ENCODE measurements at regions not wholly inside any gene's neighbourhood (a gene's known extent, or its start where the extent isn't known, plus 50 kb on each side); places are given as distances from the start of the nearest gene placed in this dataset.

DNA sequence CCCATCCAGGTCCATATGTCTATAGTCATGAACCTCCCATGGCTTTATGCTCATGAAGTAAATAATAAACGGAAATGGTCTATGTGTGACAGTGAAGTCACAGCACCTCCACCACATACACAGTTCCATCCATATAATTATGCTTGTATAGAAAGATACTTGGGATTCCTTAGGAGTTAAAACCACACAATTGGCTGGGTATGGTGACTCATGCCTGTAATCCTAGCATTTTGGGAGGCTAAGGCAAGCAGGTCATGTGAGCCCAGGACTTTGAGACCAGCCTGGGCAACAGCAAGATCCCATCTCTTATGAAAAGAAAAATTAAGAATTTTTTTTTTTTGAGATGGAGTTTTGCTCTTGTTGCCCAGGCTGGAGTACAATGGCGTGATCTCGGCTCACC, 55.6 kb upstream of the RBM47 start:
- Histone ChIP-seq H4K8ac (ENCODE audit: low read depth, low read length) (no peak overlapping the region), H2AFZ (ENCODE audit: insufficient read depth, low read length, poor library complexity) (no peak overlapping the region), H3K36me3 (ENCODE audit: control insufficient read depth in 1 of 2, insufficient read depth in 2 of 2, low read length in 2 of 2) (no peaks in the 10 kb centered on the region), H3K14ac (ENCODE audit: low read length) (no peak overlapping the region), H3K23ac (ENCODE audit: low read length) (no peak overlapping the region), H2BK5ac (ENCODE audit: low read depth, low read length, poor library complexity) (no peak overlapping the region), H3K27me3 (ENCODE audit: insufficient read depth, low read length) (no peaks in the 10 kb centered on the region), H3K79me1 (ENCODE audit: low read length) (no peaks in the 10 kb centered on the region), H3K4me1 (ENCODE audit: control insufficient read depth in 1 of 2, insufficient read depth in 2 of 2, low read length in 2 of 2) (peaks cover 0 to 8% of the 10 kb centered on the region in 2 experiments), H3K27ac (ENCODE audit: low read depth, low read length) (no peak overlapping the region), H3K9me3 (ENCODE audit: insufficient read depth, low read depth, low read length) (no peaks in the 10 kb centered on the region), H3K18ac (ENCODE audit: low read length) (no peak overlapping the region), H2AK5ac (ENCODE audit: low read length) (no peak overlapping the region), H3K79me2 (ENCODE audit: control insufficient read depth, insufficient read depth, low read length, poor library complexity) (no peaks in the 10 kb centered on the region), H4K12ac (ENCODE audit: low read depth, low read length) (no peak overlapping the region), H3K4ac (ENCODE audit: low read depth, low read length) (no peak overlapping the region), H3K4me2 (ENCODE audit: low read length) (no peak overlapping the region), H3K9ac (ENCODE audit: low read length) (no peak overlapping the region), H3K4me3 (ENCODE audit: low read depth, low read length) (no peak overlapping the region), H2BK12ac (ENCODE audit: low read length) (no peak overlapping the region), H2BK120ac (ENCODE audit: insufficient read depth, low read length, poor library complexity) (no peak overlapping the region), H4K91ac (ENCODE audit: low read depth, low read length) (no peak overlapping the region)
- WGBS (ENCODE audit: extremely low coverage, insufficient coverage, insufficient read length) = no CpG with 5 or more reads among the region's 3 CpGs
- peak; percentile 70 to 80 for DNase-seq

DNA sequence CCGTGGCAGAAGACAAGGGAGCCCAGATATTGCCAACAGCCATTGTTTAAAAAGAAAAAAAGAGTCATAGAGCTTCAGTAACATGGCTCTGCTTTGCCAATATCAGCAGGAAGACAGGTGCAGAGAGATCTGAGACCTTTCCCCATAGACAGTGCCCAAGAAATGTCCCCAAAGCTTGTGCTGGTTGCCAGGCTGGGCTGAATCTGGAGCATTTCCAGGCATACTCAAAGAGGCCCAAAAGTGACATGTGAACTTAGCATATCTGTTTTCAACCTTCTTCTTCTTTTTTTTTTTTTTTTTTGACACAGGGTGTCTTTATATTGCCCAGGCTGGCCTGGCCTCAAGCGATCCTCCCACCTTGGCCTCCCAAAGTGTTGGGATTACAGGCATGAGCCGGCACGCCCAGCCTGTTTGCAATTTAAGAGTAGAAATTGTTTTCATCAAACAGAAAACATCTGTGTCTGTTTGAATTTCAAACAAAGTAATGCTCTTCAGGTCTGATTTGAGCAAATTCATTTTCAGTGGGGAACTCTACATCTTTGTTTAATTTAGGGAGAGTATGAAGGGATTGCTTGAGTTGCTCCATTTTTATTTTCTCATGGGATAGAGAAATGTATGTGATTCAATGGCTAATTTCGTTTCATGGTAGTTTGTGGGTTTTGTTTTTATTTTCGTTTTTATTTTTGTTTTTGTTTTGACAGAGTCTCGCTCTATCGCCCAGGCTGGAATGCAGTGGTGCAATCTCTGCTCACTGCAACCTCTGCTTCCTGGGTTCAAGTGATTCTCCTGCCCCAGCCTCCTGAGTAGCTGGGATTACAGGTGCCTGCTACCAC, 56.6 kb upstream of the RBM47 start:
- H3K14ac ChIP-seq (ENCODE audit: low read length) = no peak overlapping the region
- no peaks in the 10 kb centered on the region for H3K9me3 ChIP-seq (ENCODE audit: insufficient read depth, low read depth, low read length)
- WGBS (ENCODE audit: extremely low coverage, insufficient coverage, insufficient read length) = no CpG with 5 or more reads among the region's 8 CpGs
- H2BK12ac ChIP-seq (ENCODE audit: low read length) = peak overlapping the region; percentile 74
- no peak overlapping the region for H2AK5ac ChIP-seq (ENCODE audit: low read length)
- H2BK5ac ChIP-seq (ENCODE audit: low read depth, low read length, poor library complexity) = no peak overlapping the region
- no peak overlapping the region for H3K18ac ChIP-seq (ENCODE audit: low read length)
- H3K27ac ChIP-seq (ENCODE audit: low read depth, low read length) = no peak overlapping the region
- H3K4ac ChIP-seq (ENCODE audit: low read depth, low read length) = no peak overlapping the region
- H3K4me3 ChIP-seq (ENCODE audit: low read depth, low read length) = no peak overlapping the region
- DNase-seq = peak in 1 of 2 donors; percentile 37
- H4K8ac ChIP-seq (ENCODE audit: low read depth, low read length) = no peak overlapping the region
- no peaks in the 10 kb centered on the region for H3K79me2 ChIP-seq (ENCODE audit: control insufficient read depth, insufficient read depth, low read length, poor library complexity)
- H3K23ac ChIP-seq (ENCODE audit: low read length) = no peak overlapping the region
- H2AFZ ChIP-seq (ENCODE audit: insufficient read depth, low read length, poor library complexity) = no peak overlapping the region
- H4K91ac ChIP-seq (ENCODE audit: low read depth, low read length) = peak overlapping the region; percentile 51
- H3K4me2 ChIP-seq (ENCODE audit: low read length) = no peak overlapping the region
- no peaks in the 10 kb centered on the region for H3K79me1 ChIP-seq (ENCODE audit: low read length)
- H3K9ac ChIP-seq (ENCODE audit: low read length) = no peak overlapping the region
- peak overlapping the region; percentile 56 for H2BK120ac ChIP-seq (ENCODE audit: insufficient read depth, low read length, poor library complexity)
- no peaks in the 10 kb centered on the region for H3K36me3 ChIP-seq (ENCODE audit: control insufficient read depth in 1 of 2, insufficient read depth in 2 of 2, low read length in 2 of 2)
- H3K27me3 ChIP-seq (ENCODE audit: insufficient read depth, low read length) = no peaks in the 10 kb centered on the region
- peaks cover 0 to 8% of the 10 kb centered on the region in 2 experiments for H3K4me1 ChIP-seq (ENCODE audit: control insufficient read depth in 1 of 2, insufficient read depth in 2 of 2, low read length in 2 of 2)
- H4K12ac ChIP-seq (ENCODE audit: low read depth, low read length) = no peak overlapping the region

DNA sequence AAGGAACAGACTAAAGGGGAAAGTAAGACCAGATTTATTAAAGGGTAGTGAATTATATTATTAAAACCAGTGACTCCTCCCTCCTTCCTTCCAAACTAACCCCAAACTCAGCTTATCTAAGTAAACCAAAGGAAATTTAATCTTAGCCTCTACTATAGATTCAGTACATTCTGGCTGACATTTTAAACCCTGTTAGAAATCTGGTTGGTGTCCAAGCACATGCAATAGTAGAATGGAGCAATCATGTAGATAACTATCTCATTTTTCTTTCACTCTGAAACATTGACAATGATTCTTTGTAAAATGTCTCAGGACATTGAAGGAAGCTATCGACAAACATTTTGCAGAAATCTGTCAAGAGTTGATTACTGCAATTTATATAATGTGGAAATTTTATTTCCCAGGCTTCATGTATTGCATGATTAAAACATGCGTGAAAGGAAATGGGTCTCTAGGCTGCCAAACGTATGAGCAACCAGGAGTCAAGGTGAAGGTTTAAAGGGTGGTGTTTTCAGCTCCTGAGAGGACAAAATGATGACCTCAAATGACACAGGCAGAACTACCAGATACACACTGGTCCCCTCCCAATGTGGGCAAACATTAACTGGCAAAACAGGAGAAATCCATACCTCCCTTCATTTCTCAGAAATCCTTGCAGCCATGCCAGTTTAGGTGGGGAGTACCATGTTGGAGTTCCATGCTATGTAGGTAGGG, 58.2 kb upstream of the RBM47 start:
- no peak overlapping the region for H2AFZ ChIP-seq (ENCODE audit: insufficient read depth, low read length, poor library complexity)
- peaks cover 0 to 5% of the 10 kb centered on the region in 2 experiments for H3K4me1 ChIP-seq (ENCODE audit: control insufficient read depth in 1 of 2, insufficient read depth in 2 of 2, low read length in 2 of 2)
- H4K91ac ChIP-seq (ENCODE audit: low read depth, low read length) = no peak overlapping the region
- no peak overlapping the region for H3K4ac ChIP-seq (ENCODE audit: low read depth, low read length)
- H3K4me2 ChIP-seq (ENCODE audit: low read length) = no peak overlapping the region
- WGBS (ENCODE audit: extremely low coverage, insufficient coverage, insufficient read length) = no CpG with 5 or more reads among the region's 3 CpGs
- no peak overlapping the region for H3K18ac ChIP-seq (ENCODE audit: low read length)
- no peak overlapping the region for H3K4me3 ChIP-seq (ENCODE audit: low read depth, low read length)
- H2BK120ac ChIP-seq (ENCODE audit: insufficient read depth, low read length, poor library complexity) = no peak overlapping the region
- H3K9ac ChIP-seq (ENCODE audit: low read length) = no peak overlapping the region
- no peaks in the 10 kb centered on the region for H3K9me3 ChIP-seq (ENCODE audit: insufficient read depth, low read depth, low read length)
- H3K27me3 ChIP-seq (ENCODE audit: insufficient read depth, low read length) = no peaks in the 10 kb centered on the region
- no peaks in the 10 kb centered on the region for H3K36me3 ChIP-seq (ENCODE audit: control insufficient read depth in 1 of 2, insufficient read depth in 2 of 2, low read length in 2 of 2)
- H4K12ac ChIP-seq (ENCODE audit: low read depth, low read length) = no peak overlapping the region
- peak in 1 of 2 donors; percentile 80 for DNase-seq
- H3K27ac ChIP-seq (ENCODE audit: low read depth, low read length) = no peak overlapping the region
- H2BK12ac ChIP-seq (ENCODE audit: low read length) = no peak overlapping the region
- no peak overlapping the region for H3K14ac ChIP-seq (ENCODE audit: low read length)
- no peaks in the 10 kb centered on the region for H3K79me2 ChIP-seq (ENCODE audit: control insufficient read depth, insufficient read depth, low read length, poor library complexity)
- H4K8ac ChIP-seq (ENCODE audit: low read depth, low read length) = no peak overlapping the region
- peaks cover 2% of the 10 kb centered on the region for H3K79me1 ChIP-seq (ENCODE audit: low read length)
- H2AK5ac ChIP-seq (ENCODE audit: low read length) = no peak overlapping the region
- no peak overlapping the region for H3K23ac ChIP-seq (ENCODE audit: low read length)
- H2BK5ac ChIP-seq (ENCODE audit: low read depth, low read length, poor library complexity) = no peak overlapping the region

DNA sequence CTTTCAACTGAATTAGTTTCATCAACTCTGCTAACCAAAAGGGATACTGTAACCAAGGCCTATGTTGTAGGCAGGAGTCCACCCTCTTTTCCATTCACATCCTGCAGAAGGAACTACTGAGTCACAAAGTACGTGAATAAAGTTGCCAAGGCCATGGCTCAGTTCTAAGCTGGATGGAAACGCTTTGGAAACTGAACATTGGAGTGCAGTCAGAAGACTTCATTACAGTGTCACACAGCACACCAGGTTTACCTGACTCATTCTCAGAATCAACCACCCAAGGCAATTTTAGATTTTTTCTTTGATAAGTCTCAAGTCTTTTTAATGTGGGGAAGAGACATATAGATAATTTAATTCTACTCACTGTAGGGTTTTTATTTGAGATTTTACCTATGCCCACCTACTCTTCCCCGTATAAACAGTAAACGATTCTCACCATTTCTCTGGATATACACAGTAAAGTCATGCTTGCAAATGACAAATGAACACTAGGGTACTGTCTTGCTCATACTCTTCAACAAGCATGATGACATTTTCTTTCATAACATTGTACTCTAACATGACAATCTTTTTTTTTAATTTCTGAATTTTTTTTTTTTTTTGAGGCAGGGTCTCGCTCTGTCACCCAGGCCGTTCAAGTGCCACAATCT, 58.9 kb upstream of the RBM47 start:
- H3K27me3 ChIP-seq (ENCODE audit: insufficient read depth, low read length) = no peaks in the 10 kb centered on the region
- H3K4me2 ChIP-seq (ENCODE audit: low read length) = no peak overlapping the region
- peaks cover 0 to 5% of the 10 kb centered on the region in 2 experiments for H3K4me1 ChIP-seq (ENCODE audit: control insufficient read depth in 1 of 2, insufficient read depth in 2 of 2, low read length in 2 of 2)
- H2AK5ac ChIP-seq (ENCODE audit: low read length) = no peak overlapping the region
- peak in 1 of 2 donors; percentile 73 for DNase-seq
- no peaks in the 10 kb centered on the region for H3K36me3 ChIP-seq (ENCODE audit: control insufficient read depth in 1 of 2, insufficient read depth in 2 of 2, low read length in 2 of 2)
- H3K4ac ChIP-seq (ENCODE audit: low read depth, low read length) = no peak overlapping the region
- peak overlapping the region; percentile 65 for H2BK120ac ChIP-seq (ENCODE audit: insufficient read depth, low read length, poor library complexity)
- H2BK5ac ChIP-seq (ENCODE audit: low read depth, low read length, poor library complexity) = no peak overlapping the region
- H3K9ac ChIP-seq (ENCODE audit: low read length) = no peak overlapping the region
- no peak overlapping the region for H3K27ac ChIP-seq (ENCODE audit: low read depth, low read length)
- H4K8ac ChIP-seq (ENCODE audit: low read depth, low read length) = no peak overlapping the region
- WGBS (ENCODE audit: extremely low coverage, insufficient coverage, insufficient read length) = no CpG with 5 or more reads among the region's 6 CpGs
- no peaks in the 10 kb centered on the region for H3K9me3 ChIP-seq (ENCODE audit: insufficient read depth, low read depth, low read length)
- no peak overlapping the region for H3K4me3 ChIP-seq (ENCODE audit: low read depth, low read length)
- H2AFZ ChIP-seq (ENCODE audit: insufficient read depth, low read length, poor library complexity) = no peak overlapping the region
- H3K23ac ChIP-seq (ENCODE audit: low read length) = no peak overlapping the region
- H2BK12ac ChIP-seq (ENCODE audit: low read length) = no peak overlapping the region
- no peak overlapping the region for H3K18ac ChIP-seq (ENCODE audit: low read length)
- no peak overlapping the region for H4K91ac ChIP-seq (ENCODE audit: low read depth, low read length)
- H3K79me1 ChIP-seq (ENCODE audit: low read length) = peaks cover 2% of the 10 kb centered on the region
- no peak overlapping the region for H3K14ac ChIP-seq (ENCODE audit: low read length)
- H3K79me2 ChIP-seq (ENCODE audit: control insufficient read depth, insufficient read depth, low read length, poor library complexity) = no peaks in the 10 kb centered on the region
- no peak overlapping the region for H4K12ac ChIP-seq (ENCODE audit: low read depth, low read length)
